22Rv1 (cell line): ENCODE measurements at regions not wholly inside any gene's neighbourhood (a gene's known extent, or its start where the extent isn't known, plus 50 kb on each side); places are given as distances from the start of the nearest gene placed in this dataset.

Experiments
- H3K27ac ChIP-seq: fragments of 450-650 bp; 2 replicates; pipeline ENCODE4 v1.5.1; 2017
- CTCF ChIP-seq: fragments of 450-650 bp; IDR thresholded peaks from 2 replicates; pipeline ENCODE4 v1.5.1; 2017; ENCODE audit warnings: mild to moderate bottlenecking
- ZFX ChIP-seq: fragments of 450-650 bp; IDR thresholded peaks from 2 replicates; pipeline ENCODE4 v1.6.1; 2017; ENCODE audit warnings: antibody characterized with exemption, borderline replicate concordance

- no peak for TF ChIP-seq ZFX
- no peak for TF ChIP-seq CTCF
- H3K27ac ChIP-seq, result no peak overlapping the region
These were observed 71.3 kb downstream of the KLF12 start for GRCh38 chr13:74062933-74063332.

- no peak overlapping the region for H3K27ac ChIP-seq
- no peak for TF ChIP-seq CTCF
- no peak for TF ChIP-seq ZFX
These were observed 72.1 kb downstream of the KLF12 start for GRCh38 chr13:74061926-74062595.

- no peak overlapping the region for H3K27ac ChIP-seq
- no peak for TF ChIP-seq CTCF
- no peak for TF ChIP-seq ZFX
These were observed 77.2 kb downstream of the KLF12 start for GRCh38 chr13:74056801-74057542.

- H3K27ac ChIP-seq, result no peak overlapping the region
- TF ChIP-seq CTCF (no peak), ZFX (no peak)
These were observed 81.7 kb downstream of the KLF12 start for GRCh38 chr13:74052402-74052928.

- no peak for TF ChIP-seq CTCF
- TF ChIP-seq ZFX, result no peak
- H3K27ac ChIP-seq, result no peak overlapping the region
These were observed 85.4 kb downstream of the KLF12 start for GRCh38 chr13:74048756-74049155.

GRCh38 chr13:74047931-74048600 is 86.1 kb downstream of the KLF12 start:
- no peak overlapping the region for H3K27ac ChIP-seq
- no peak for TF ChIP-seq CTCF
- TF ChIP-seq ZFX, result no peak

- no peak overlapping the region for H3K27ac ChIP-seq
These were observed 87.8 kb downstream of the KLF12 start for GRCh38 chr13:74046431-74046830.

More at GRCh38 chr13:74046431-74046830, 87.8 kb downstream of the KLF12 start:
- TF ChIP-seq CTCF (no peak), ZFX (no peak)
